ENCODE measurements at regions not wholly inside any gene's neighbourhood (a gene's known extent, or its start where the extent isn't known, plus 50 kb on each side); places are given as distances from the start of the nearest gene placed in this dataset.

DNA sequence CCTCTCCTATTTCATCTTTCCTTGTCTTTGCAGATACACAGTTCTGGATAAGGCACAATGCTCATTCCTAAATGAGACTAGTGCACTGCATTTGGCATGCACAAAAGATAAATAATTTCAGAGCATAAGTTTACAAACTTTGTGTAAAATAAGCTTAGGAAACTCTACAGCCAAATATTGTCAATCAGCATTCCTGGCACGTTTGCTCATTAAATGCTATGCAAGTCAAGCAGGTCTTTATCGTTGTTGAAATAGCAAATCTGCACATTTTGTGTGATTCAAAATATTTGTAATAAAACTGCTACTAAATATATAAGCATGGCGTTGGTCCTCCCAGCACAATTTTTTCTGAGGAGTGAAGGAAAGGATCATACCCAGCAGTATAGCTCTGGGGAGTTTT is 322.1 kb upstream of the NOCT start:
- intact Hi-C loops (cut with micrococcal nuclease) = no loop called here
- H3K9me3 Mint-ChIP-seq = no peaks in the 10 kb centered on the region
- H3K27me3 Mint-ChIP-seq = peaks cover 8% of the 10 kb centered on the region
- DNase-seq (no peak), ATAC-seq (no peak)
- TF ChIP-seq CTCF (IDR thresholded peaks at IDR 0.05) = no peak
- H3K4me1 Mint-ChIP-seq (ENCODE audit: low read depth) = no peaks in the 10 kb centered on the region
- H3K4me3 Mint-ChIP-seq = no peak overlapping the region
- no peaks in the 10 kb centered on the region for H3K36me3 Mint-ChIP-seq (ENCODE audit: low read depth)
- ChIA-PET CTCF (interaction anchor here (0.5 to 0.9 kb wide), 2 partner anchors 9 to 28 kb away, joined by 3 read pairs; no protein-coding TSS in a partner anchor), POLR2A (no interaction called here)
- no peak overlapping the region for H3K27ac Mint-ChIP-seq

DNA sequence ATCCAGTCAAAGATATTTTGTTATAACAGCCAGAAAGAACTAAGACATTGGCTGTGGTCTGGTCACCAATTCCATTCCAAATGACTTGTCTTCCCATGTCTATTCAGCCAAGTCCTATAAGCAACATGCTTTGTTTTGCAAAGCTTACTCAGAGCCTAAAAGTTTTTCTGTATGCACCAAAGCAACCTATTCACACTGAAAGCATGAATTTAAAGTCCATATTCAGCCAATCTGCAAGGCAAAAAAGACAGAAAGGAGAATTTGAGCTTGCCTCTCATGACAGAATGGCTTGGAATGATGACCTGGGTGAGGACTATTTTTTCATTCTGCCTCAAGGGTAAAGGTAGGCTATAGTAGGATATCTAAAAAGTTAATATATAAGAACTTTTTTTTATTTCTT is 323.2 kb upstream of the NOCT start:
- no peak overlapping the region for H3K27ac Mint-ChIP-seq
- no peaks in the 10 kb centered on the region for H3K36me3 Mint-ChIP-seq (ENCODE audit: low read depth)
- no peaks in the 10 kb centered on the region for H3K4me1 Mint-ChIP-seq (ENCODE audit: low read depth)
- no peak for DNase-seq
- POLR2A ChIA-PET = no interaction called here
- CTCF ChIA-PET = no interaction called here
- no peak for TF ChIP-seq CTCF (IDR thresholded peaks at IDR 0.05)
- H3K4me3 Mint-ChIP-seq = no peak overlapping the region
- intact Hi-C loops (cut with micrococcal nuclease) = no loop called here
- H3K9me3 Mint-ChIP-seq = no peaks in the 10 kb centered on the region
- no peak for ATAC-seq
- peaks cover 8% of the 10 kb centered on the region for H3K27me3 Mint-ChIP-seq

DNA sequence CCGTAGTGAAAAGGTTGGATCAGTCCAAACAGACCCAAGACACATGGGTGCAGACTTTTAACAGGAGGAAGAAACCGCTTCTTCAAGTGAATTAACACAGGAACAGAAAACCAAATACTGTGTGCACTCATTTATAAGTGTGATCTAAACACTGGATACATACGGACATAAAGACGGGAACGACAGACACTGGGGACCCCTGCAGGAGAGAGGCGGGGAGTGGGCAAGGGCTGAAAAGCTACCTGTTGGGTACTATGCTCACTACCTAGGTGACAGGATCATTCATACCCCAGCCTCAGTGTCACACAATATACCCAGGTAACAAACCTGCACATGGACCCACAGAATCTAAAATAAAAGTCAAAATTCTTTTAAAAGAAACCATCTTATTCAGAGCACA is 326.0 kb upstream of the NOCT start:
- Mint-ChIP-seq H3K9me3 (no peaks in the 10 kb centered on the region), H3K4me3 (no peak overlapping the region), H3K27me3 (peaks cover 1% of the 10 kb centered on the region), H3K4me1 (ENCODE audit: low read depth) (no peaks in the 10 kb centered on the region), H3K36me3 (ENCODE audit: low read depth) (no peaks in the 10 kb centered on the region), H3K27ac (no peak overlapping the region)
- intact Hi-C loops (cut with micrococcal nuclease) = no loop called here
- DNase-seq = no peak
- no peak for ATAC-seq
- CTCF ChIA-PET = interaction anchor here (2.9 to 3.2 kb wide), 2 partner anchors 9 to 181 kb away, joined by 9 to 14 read pairs; no protein-coding TSS in a partner anchor
- POLR2A ChIA-PET = interaction anchor here (0.7 kb wide), 1 partner anchor 11 kb away, joined by 3 read pairs; no protein-coding TSS in a partner anchor
- TF ChIP-seq CTCF (IDR thresholded peaks at IDR 0.05) = no peak

DNA sequence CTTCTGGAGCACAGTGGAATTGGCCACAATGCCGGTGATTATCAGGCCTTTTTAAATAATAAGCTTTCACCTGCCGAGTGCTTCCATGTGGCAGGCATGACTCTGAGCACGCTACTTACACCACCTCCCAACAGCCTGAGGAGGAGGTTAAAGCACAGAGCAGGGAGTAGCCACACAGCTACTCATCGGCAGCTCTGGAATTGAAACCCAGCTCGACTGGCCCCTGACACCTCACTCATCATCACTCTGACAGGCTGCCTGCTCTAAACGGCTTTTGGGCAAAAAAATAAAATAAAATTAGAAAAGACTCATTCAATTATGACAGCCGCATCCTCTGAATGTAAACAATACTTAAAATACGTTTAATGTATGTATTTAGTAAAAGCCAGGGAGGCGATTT is 326.4 kb upstream of the NOCT start:
- no peak for TF ChIP-seq CTCF (IDR thresholded peaks at IDR 0.05)
- intact Hi-C loops (cut with micrococcal nuclease) = no loop called here
- H3K27ac Mint-ChIP-seq = no peak overlapping the region
- ChIA-PET CTCF (interaction anchor here (2.9 to 3.2 kb wide), 2 partner anchors 8 to 182 kb away, joined by 9 to 14 read pairs; no protein-coding TSS in a partner anchor), POLR2A (interaction anchor here (0.7 kb wide), 1 partner anchor 12 kb away, joined by 3 read pairs; no protein-coding TSS in a partner anchor)
- H3K27me3 Mint-ChIP-seq = no peaks in the 10 kb centered on the region
- no peak overlapping the region for H3K4me3 Mint-ChIP-seq
- DNase-seq (no peak), ATAC-seq (no peak)
- no peaks in the 10 kb centered on the region for H3K36me3 Mint-ChIP-seq (ENCODE audit: low read depth)
- H3K4me1 Mint-ChIP-seq (ENCODE audit: low read depth) = no peaks in the 10 kb centered on the region
- no peaks in the 10 kb centered on the region for H3K9me3 Mint-ChIP-seq

- Mint-ChIP-seq H3K4me1 (ENCODE audit: low read depth) (no peaks in the 10 kb centered on the region), H3K36me3 (ENCODE audit: low read depth) (no peaks in the 10 kb centered on the region), H3K27me3 (no peaks in the 10 kb centered on the region), H3K4me3 (no peak overlapping the region), H3K27ac (no peak overlapping the region), H3K9me3 (no peaks in the 10 kb centered on the region)
- DNase-seq (no peak), ATAC-seq (no peak)
- intact Hi-C loops (cut with micrococcal nuclease) = no loop called here
- no peak for TF ChIP-seq CTCF (IDR thresholded peaks at IDR 0.05)
- CTCF ChIA-PET = interaction anchor here (2.9 to 3.2 kb wide), 2 partner anchors 8 to 182 kb away, joined by 9 to 14 read pairs; no protein-coding TSS in a partner anchor
- POLR2A ChIA-PET = interaction anchor here (0.7 kb wide), 1 partner anchor 12 kb away, joined by 3 read pairs; no protein-coding TSS in a partner anchor
Measured at GRCh38 chr4:138688408-138689085, 327.0 kb upstream of the NOCT start.
